CD4-positive, alpha-beta T cell (primary cell): ENCODE measurements at regions not wholly inside any gene's neighbourhood (a gene's known extent, or its start where the extent isn't known, plus 50 kb on each side); places are given as distances from the start of the nearest gene placed in this dataset.

Experiments used
- ATAC-seq: fragments of 200-7000 bp; cut with Tn5 transposase; one replicate; pipeline ENCODE4 v1.10.0; 2022; ENCODE audit warnings: mild to moderate bottlenecking; ENCODE audit not compliant: poor library complexity
- CTCF ChIA-PET: fragments of 350-600 bp; sonication (Branson Sonifier 250); formaldehyde crosslinking; loops from one replicate; lab custom pipeline; 2021; ENCODE audit warnings: antibody characterized with exemption, inconsistent platforms; lab: Charles Lee
- POLR2A ChIA-PET: fragments of 350-600 bp; sonication (Branson Sonifier 250); formaldehyde crosslinking; loops from one replicate; lab custom pipeline; 2021; ENCODE audit warnings: antibody characterized with exemption, inconsistent platforms; lab: Charles Lee
- DNase-seq, 14 experiments: peaks; one replicate each; pipeline ENCODE4 v3.0.0-alpha.2; 2013 to 2020; ENCODE audit warnings: mixed read lengths in 2 of 14
- H3K27ac ChIP-seq, 2 donors: one replicate each; pipeline versions ENCODE4 v1.5.1 to v1.7.0; 2013; ENCODE audit warnings: low read length in 2 of 2, low read depth in 1 of 2, mild to moderate bottlenecking in 1 of 2
- H3K27me3 ChIP-seq, 2 experiments: 1 replicate in 1 of 2; 2 replicates in 1 of 2; pipeline versions ENCODE4 v1.6.1 to v1.7.0; 2013; ENCODE audit warnings: low read length in 2 of 2, control low read depth in 1 of 2, mild to moderate bottlenecking in 1 of 2, moderate library complexity in 1 of 2; ENCODE audit not compliant: insufficient read depth in 2 of 2, control insufficient read depth in 1 of 2
- H3K36me3 ChIP-seq: one replicate; pipeline ENCODE4 v1.6.1; 2013; ENCODE audit warnings: low read length, control low read depth; ENCODE audit not compliant: insufficient read depth
- H3K4me1 ChIP-seq: one replicate; pipeline ENCODE4 v1.6.1; 2013; ENCODE audit warnings: low read length, control low read depth; ENCODE audit not compliant: insufficient read depth
- H3K4me3 ChIP-seq: one replicate; pipeline ENCODE4 v1.5.1; 2013; ENCODE audit warnings: mild to moderate bottlenecking, low read length, moderate library complexity
- H3K9me3 ChIP-seq, 2 experiments: 1 replicate in 1 of 2; 2 replicates in 1 of 2; pipeline versions ENCODE4 v1.6.1 to v1.7.0; 2013; ENCODE audit warnings: low read length in 2 of 2, mild to moderate bottlenecking in 2 of 2, control low read depth in 1 of 2, moderate library complexity in 1 of 2; ENCODE audit not compliant: control insufficient read depth in 1 of 2, insufficient read depth in 1 of 2
- H3K27ac Mint-ChIP-seq: one replicate; pipeline ENCODE4 v1.8.0; 2020; ENCODE audit warnings: mixed read lengths
- H3K27me3 Mint-ChIP-seq: one replicate; pipeline ENCODE4 v1.8.0; 2021; ENCODE audit warnings: mixed read lengths
- H3K36me3 Mint-ChIP-seq: one replicate; pipeline ENCODE4 v1.8.0; 2021; ENCODE audit warnings: low read depth, mixed read lengths
- H3K4me1 Mint-ChIP-seq: one replicate; pipeline ENCODE4 v1.8.0; 2021; ENCODE audit warnings: low read depth, mixed read lengths
- H3K4me3 Mint-ChIP-seq: one replicate; pipeline ENCODE4 v1.8.0; 2020; ENCODE audit warnings: mild to moderate bottlenecking, mixed read lengths
- H3K9me3 Mint-ChIP-seq: one replicate; pipeline ENCODE4 v1.8.0; 2020; ENCODE audit warnings: mixed read lengths
- CTCF ChIP-seq: fragments of 200-600 bp; IDR thresholded peaks from one replicate; pipeline ENCODE4 v1.8.0; 2022; ENCODE audit warnings: antibody characterized with exemption, mild to moderate bottlenecking
- intact Hi-C, 2 experiments: fragments of 100-400 bp; cut with DNase I in 1 of 2; cut with micrococcal nuclease in 1 of 2; formaldehyde crosslinking; loops; one replicate each; pipeline versions ENCODE4 v1.15.1 to v1.9.0; 2023 to 2025; cut with DNase I, micrococcal nuclease

GRCh38 chr9:24460781-24461180 lies 84.9 kb downstream of the IZUMO3 start:
- no peaks in the 10 kb centered on the region for H3K4me1 ChIP-seq
- intact Hi-C loops, result no loop called here
- ChIA-PET CTCF (no interaction called here), POLR2A (no interaction called here)
- no peak for TF ChIP-seq CTCF
- no peak overlapping the region for H3K27ac ChIP-seq
- H3K27me3 ChIP-seq, result no peaks in the 10 kb centered on the region
- H3K9me3 Mint-ChIP-seq, result peaks cover 8% of the 10 kb centered on the region
- H3K9me3 ChIP-seq, result peaks cover 0 to 1% of the 10 kb centered on the region in 2 experiments
- no peaks in the 10 kb centered on the region for H3K36me3 ChIP-seq
- no peaks in the 10 kb centered on the region for H3K36me3 Mint-ChIP-seq
- H3K27ac Mint-ChIP-seq, result no peak overlapping the region
- H3K27me3 Mint-ChIP-seq, result no peaks in the 10 kb centered on the region
- DNase-seq (no peak), ATAC-seq (no peak)
- H3K4me1 Mint-ChIP-seq, result no peaks in the 10 kb centered on the region
- no peak overlapping the region for H3K4me3 ChIP-seq
- H3K4me3 Mint-ChIP-seq, result no peak overlapping the region

GRCh38 chr9:24459953-24460352 lies 85.7 kb downstream of the IZUMO3 start:
- no peaks in the 10 kb centered on the region for H3K36me3 Mint-ChIP-seq
- H3K4me1 Mint-ChIP-seq, result no peaks in the 10 kb centered on the region
- peaks cover 8% of the 10 kb centered on the region for H3K9me3 Mint-ChIP-seq
- TF ChIP-seq CTCF, result no peak
- CTCF ChIA-PET, result no interaction called here
- H3K9me3 ChIP-seq, result peaks cover 0 to 3% of the 10 kb centered on the region in 2 experiments
- no peak overlapping the region for H3K27ac ChIP-seq
- DNase-seq, result no peak
- POLR2A ChIA-PET, result no interaction called here
- no peaks in the 10 kb centered on the region for H3K27me3 ChIP-seq
- H3K4me3 ChIP-seq, result no peak overlapping the region
- ATAC-seq, result no peak
- intact Hi-C loops, result no loop called here
- no peak overlapping the region for H3K27ac Mint-ChIP-seq
- H3K36me3 ChIP-seq, result no peaks in the 10 kb centered on the region
- no peaks in the 10 kb centered on the region for H3K4me1 ChIP-seq
- no peaks in the 10 kb centered on the region for H3K27me3 Mint-ChIP-seq
- H3K4me3 Mint-ChIP-seq, result no peak overlapping the region

- H3K9me3 ChIP-seq, result peaks cover 0 to 3% of the 10 kb centered on the region in 2 experiments
- ChIA-PET CTCF (no interaction called here), POLR2A (no interaction called here)
- Mint-ChIP-seq H3K4me1 (no peaks in the 10 kb centered on the region), H3K4me3 (no peak overlapping the region), H3K9me3 (no peaks in the 10 kb centered on the region), H3K27me3 (no peaks in the 10 kb centered on the region), H3K36me3 (no peaks in the 10 kb centered on the region), H3K27ac (no peak overlapping the region)
- TF ChIP-seq CTCF, result no peak
- no peak overlapping the region for H3K4me3 ChIP-seq
- ATAC-seq (no peak), DNase-seq (no peak)
- H3K36me3 ChIP-seq, result no peaks in the 10 kb centered on the region
- intact Hi-C loops, result no loop called here
- no peaks in the 10 kb centered on the region for H3K27me3 ChIP-seq
- H3K4me1 ChIP-seq, result no peaks in the 10 kb centered on the region
- H3K27ac ChIP-seq, result no peak overlapping the region
Measured at GRCh38 chr9:24451346-24451745, 94.4 kb downstream of the IZUMO3 start.
